ENCODE measurements at regions not wholly inside any gene's neighbourhood (a gene's known extent, or its start where the extent isn't known, plus 50 kb on each side); places are given as distances from the start of the nearest gene placed in this dataset.

GRCh38 chr13:74219566-74219965, 85.4 kb upstream of the KLF12 start:
- no peak for DNase-seq (ENCODE audit: low read depth)
- H3K4me3 ChIP-seq (ENCODE audit: low read depth, low read length): no peak overlapping the region
- no peak for TF ChIP-seq CTCF (IDR thresholded peaks at IDR 0.05; ENCODE audit: insufficient read depth, low read depth, low read length)

GRCh38 chr13:74218291-74218690, 84.1 kb upstream of the KLF12 start:
- no peak for TF ChIP-seq CTCF (IDR thresholded peaks at IDR 0.05; ENCODE audit: insufficient read depth, low read depth, low read length)
- no peak overlapping the region for H3K4me3 ChIP-seq (ENCODE audit: low read depth, low read length)
- DNase-seq (ENCODE audit: low read depth): no peak

GRCh38 chr13:74217811-74218210, 83.6 kb upstream of the KLF12 start:
- H3K4me3 ChIP-seq (ENCODE audit: low read depth, low read length): no peak overlapping the region
- no peak for TF ChIP-seq CTCF (IDR thresholded peaks at IDR 0.05; ENCODE audit: insufficient read depth, low read depth, low read length)
- peak; percentile 21 for DNase-seq (ENCODE audit: low read depth)

- no peak for TF ChIP-seq CTCF (IDR thresholded peaks at IDR 0.05; ENCODE audit: insufficient read depth, low read depth, low read length)
- no peak overlapping the region for H3K4me3 ChIP-seq (ENCODE audit: low read depth, low read length)
- no peak for DNase-seq (ENCODE audit: low read depth)
Observed at GRCh38 chr13:74215420-74215819, 81.2 kb upstream of the KLF12 start.

- no peak for TF ChIP-seq CTCF (IDR thresholded peaks at IDR 0.05; ENCODE audit: insufficient read depth, low read depth, low read length)
- no peak overlapping the region for H3K4me3 ChIP-seq (ENCODE audit: low read depth, low read length)
- no peak for DNase-seq (ENCODE audit: low read depth)
Observed at GRCh38 chr13:74214321-74214720, 80.1 kb upstream of the KLF12 start.

GRCh38 chr13:74210693-74211393, 76.6 kb upstream of the KLF12 start:
- peak; percentile 58 for DNase-seq (ENCODE audit: low read depth)
- no peak for TF ChIP-seq CTCF (IDR thresholded peaks at IDR 0.05; ENCODE audit: insufficient read depth, low read depth, low read length)
- H3K4me3 ChIP-seq (ENCODE audit: low read depth, low read length): no peak overlapping the region

GRCh38 chr13:74206855-74207254, 72.7 kb upstream of the KLF12 start:
- TF ChIP-seq CTCF (IDR thresholded peaks at IDR 0.05; ENCODE audit: insufficient read depth, low read depth, low read length): no peak
- DNase-seq (ENCODE audit: low read depth): no peak
- no peak overlapping the region for H3K4me3 ChIP-seq (ENCODE audit: low read depth, low read length)

All from fibroblast of villous mesenchyme (primary cell).